Breast epithelium (tissue), 4 donors: ENCODE measurements at regions not wholly inside any gene's neighbourhood (a gene's known extent, or its start where the extent isn't known, plus 50 kb on each side); places are given as distances from the start of the nearest gene placed in this dataset.

ENCODE experiments used
- DNase-seq, 2 donors: peaks; one replicate each; pipeline ENCODE4 v3.0.0-alpha.2; 2019; ENCODE audit warnings: low spot score in 2 of 2
- H3K27ac ChIP-seq, 2 donors: fragments of 200-600 bp; sonication (generic) in 1 of 2; one replicate each; pipeline ENCODE4 v1.5.1; 2016 to 2019; ENCODE audit warnings: mild to moderate bottlenecking in 1 of 2
- H3K27me3 ChIP-seq, 2 donors: fragments of 200-600 bp; sonication (generic) in 1 of 2; one replicate each; pipeline versions ENCODE4 v1.5.1 to v1.6.0; 2017 to 2019; ENCODE audit warnings: control low read depth in 1 of 2, mild to moderate bottlenecking in 1 of 2
- H3K36me3 ChIP-seq: fragments of 200-600 bp; one replicate; pipeline ENCODE4 v1.5.1; 2019
- H3K4me1 ChIP-seq, 2 donors: fragments of 200-600 bp; sonication (generic); one replicate each; pipeline ENCODE4 v1.5.1; 2016 to 2019; ENCODE audit warnings: control low read depth in 1 of 2
- H3K4me3 ChIP-seq, 3 donors: fragments of 200-600 bp; sonication (generic); 1 replicate in 2 of 3; 2 replicates in 1 of 3; pipeline ENCODE4 v1.5.1; 2016 to 2019; ENCODE audit warnings: mild to moderate bottlenecking in 3 of 3, moderate library complexity in 2 of 3
- H3K9me3 ChIP-seq, 2 donors: fragments of 200-600 bp; sonication (generic) in 1 of 2; one replicate each; pipeline ENCODE4 v1.5.1; 2016 to 2019; ENCODE audit warnings: control low read depth in 1 of 2
- CTCF ChIP-seq, 3 donors: fragments of 450-650 bp; IDR thresholded peaks; one replicate each; pipeline ENCODE4 v1.5.1; 2016 to 2017; ENCODE audit warnings: antibody characterized with exemption in 3 of 3, mild to moderate bottlenecking in 3 of 3, moderate library complexity in 3 of 3
- POLR2A ChIP-seq: fragments of 450-650 bp; IDR thresholded peaks from one replicate; pipeline ENCODE4 v1.6.1; 2016; ENCODE audit warnings: antibody characterized with exemption, mild to moderate bottlenecking, moderate library complexity
- POLR2AphosphoS5 ChIP-seq, 3 donors: sonication (generic); formaldehyde crosslinking; IDR thresholded peaks; one replicate each; pipeline ENCODE4 v1.6.1; 2017; ENCODE audit warnings: antibody characterized with exemption in 3 of 3
- intact Hi-C: fragments of 100-400 bp; cut with DNase I; formaldehyde crosslinking; loops from one replicate; pipeline ENCODE4 v1.15.1; 2023; ENCODE audit warnings: low total_unique reads

- TF ChIP-seq POLR2AphosphoS5 (IDR thresholded peaks at IDR 0.05) (no peak), CTCF (IDR thresholded peaks at IDR 0.05) (no peak), POLR2A (no peak)
- Histone ChIP-seq H3K4me3 (no peak overlapping the region), H3K9me3 (peaks cover 0 to 3% of the 10 kb centered on the region in 2 donors), H3K4me1 (no peaks in the 10 kb centered on the region), H3K36me3 (no peaks in the 10 kb centered on the region), H3K27me3 (no peaks in the 10 kb centered on the region), H3K27ac (no peak overlapping the region)
- intact Hi-C loops: no loop called here
- no peak for DNase-seq
Observed at GRCh38 chr9:105828171-105828570, 133.8 kb downstream of the TMEM38B start.

- Histone ChIP-seq H3K4me3 (no peak overlapping the region), H3K27me3 (no peaks in the 10 kb centered on the region), H3K27ac (no peak overlapping the region), H3K36me3 (no peaks in the 10 kb centered on the region), H3K4me1 (no peaks in the 10 kb centered on the region), H3K9me3 (no peaks in the 10 kb centered on the region)
- TF ChIP-seq CTCF (IDR thresholded peaks at IDR 0.05): no peak
- no peak for TF ChIP-seq POLR2A
- TF ChIP-seq POLR2AphosphoS5 (IDR thresholded peaks at IDR 0.05): no peak
- intact Hi-C loops: no loop called here
- no peak for DNase-seq
Observed at GRCh38 chr9:105828596-105829213, 134.4 kb downstream of the TMEM38B start.

GRCh38 chr9:105830461-105830860 lies 136.1 kb downstream of the TMEM38B start:
- H3K27me3 ChIP-seq: no peaks in the 10 kb centered on the region

GRCh38 chr9:105832096-105832710 lies 137.9 kb downstream of the TMEM38B start:
- Histone ChIP-seq H3K4me3 (no peak overlapping the region), H3K27me3 (no peaks in the 10 kb centered on the region), H3K36me3 (no peaks in the 10 kb centered on the region), H3K9me3 (no peaks in the 10 kb centered on the region), H3K27ac (no peak overlapping the region), H3K4me1 (no peaks in the 10 kb centered on the region)
- intact Hi-C loops: no loop called here
- TF ChIP-seq POLR2A (no peak), POLR2AphosphoS5 (IDR thresholded peaks at IDR 0.05) (no peak), CTCF (IDR thresholded peaks at IDR 0.05) (no peak)
- no peak for DNase-seq

More at GRCh38 chr9:105830461-105830860, 136.1 kb downstream of the TMEM38B start:
- no peak overlapping the region for H3K4me3 ChIP-seq
- no peak overlapping the region for H3K27ac ChIP-seq
- TF ChIP-seq POLR2A (no peak), CTCF (IDR thresholded peaks at IDR 0.05) (no peak), POLR2AphosphoS5 (IDR thresholded peaks at IDR 0.05) (no peak)
- no peaks in the 10 kb centered on the region for H3K9me3 ChIP-seq
- no peaks in the 10 kb centered on the region for H3K4me1 ChIP-seq
- no peaks in the 10 kb centered on the region for H3K36me3 ChIP-seq
- no peak for DNase-seq
- intact Hi-C loops: no loop called here

- Histone ChIP-seq H3K4me3 (no peak overlapping the region), H3K9me3 (no peaks in the 10 kb centered on the region), H3K27ac (no peak overlapping the region), H3K27me3 (no peaks in the 10 kb centered on the region), H3K4me1 (no peaks in the 10 kb centered on the region), H3K36me3 (no peaks in the 10 kb centered on the region)
- TF ChIP-seq CTCF (IDR thresholded peaks at IDR 0.05) (no peak), POLR2AphosphoS5 (IDR thresholded peaks at IDR 0.05) (no peak), POLR2A (no peak)
- no peak for DNase-seq
- intact Hi-C loops: no loop called here
Observed at GRCh38 chr9:105833271-105833975, 139.1 kb downstream of the TMEM38B start.
